ENCODE measurements at regions not wholly inside any gene's neighbourhood (a gene's known extent, or its start where the extent isn't known, plus 50 kb on each side); places are given as distances from the start of the nearest gene placed in this dataset.

GRCh38 chr7:145293754-145294153 lies 457.9 kb upstream of the TPK1 start:
- Histone ChIP-seq H4K20me1 (replicated peaks; ENCODE audit: control insufficient read depth, insufficient read depth, low read length) (no peaks in the 10 kb centered on the region), H3K36me3 (ENCODE audit: control insufficient read depth, insufficient read depth, low read length) (no peaks in the 10 kb centered on the region), H3K9me3 (replicated peaks; ENCODE audit: control insufficient read depth, insufficient read depth, low read depth, low read length) (no peaks in the 10 kb centered on the region), H3K9me1 (ENCODE audit: control insufficient read depth, insufficient read depth, low read length) (no peaks in the 10 kb centered on the region), H3K27me3 (ENCODE audit: control insufficient read depth in 2 of 2, insufficient read depth in 2 of 2, low read length in 2 of 2) (no peaks in the 10 kb centered on the region), H3K79me2 (ENCODE audit: control insufficient read depth, insufficient read depth, low read length) (no peaks in the 10 kb centered on the region), H3K4me1 (replicated peaks in 1 of 2; ENCODE audit: control insufficient read depth in 2 of 2, insufficient read depth in 2 of 2, low read length in 2 of 2) (no peaks in the 10 kb centered on the region), H3K27ac (ENCODE audit: extremely low read depth, low read depth, low read length) (no peak overlapping the region), H2AFZ (ENCODE audit: low read depth, low read length) (no peak overlapping the region), H3K4me2 (ENCODE audit: insufficient read depth, low read length) (no peak overlapping the region), H3K9ac (ENCODE audit: insufficient read depth in 1 of 2, low read depth in 2 of 2, low read length in 2 of 2) (no peak overlapping the region), H3K4me3 (no peak overlapping the region)
- in situ Hi-C loops (cut with MboI) = no loop called here
- no peak for DNase-seq (ENCODE audit: extremely low read depth in 1 of 4, low spot score in 3 of 4)
- no peak for FAIRE-seq
- CTCF ChIA-PET (ENCODE audit: low intra/inter-chr PET ratio) = no interaction called here
- POLR2A ChIA-PET = no interaction called here
- 0% methylated on average over 1 of the region's 1 CpG for WGBS (ENCODE audit: insufficient coverage, low coverage, missing lambda C conversion rate)
- ATAC-seq = no peak
- TF ChIP-seq SRSF7 (optimal IDR thresholded peaks at IDR 0.05; ENCODE audit: low read depth, low read length) = no peak
- no peak for TF ChIP-seq CLOCK (CRISPR knock-in tag; IDR thresholded peaks at IDR 0.05; ENCODE audit: borderline replicate concordance)
- TF ChIP-seq SETDB1 (IDR thresholded peaks at IDR 0.05; ENCODE audit: low read length) = no peak
- TF ChIP-seq JUND (IDR thresholded peaks at IDR 0.05; ENCODE audit: borderline replicate concordance, low read depth, low read length) = no peak
- TF ChIP-seq JUND (tag; IDR thresholded peaks at IDR 0.05; ENCODE audit: borderline replicate concordance, low read depth, low read length) = no peak
- no peak for TF ChIP-seq ZNF398 (CRISPR knock-in tag; IDR thresholded peaks at IDR 0.05)
- TF ChIP-seq, protein P1, sequence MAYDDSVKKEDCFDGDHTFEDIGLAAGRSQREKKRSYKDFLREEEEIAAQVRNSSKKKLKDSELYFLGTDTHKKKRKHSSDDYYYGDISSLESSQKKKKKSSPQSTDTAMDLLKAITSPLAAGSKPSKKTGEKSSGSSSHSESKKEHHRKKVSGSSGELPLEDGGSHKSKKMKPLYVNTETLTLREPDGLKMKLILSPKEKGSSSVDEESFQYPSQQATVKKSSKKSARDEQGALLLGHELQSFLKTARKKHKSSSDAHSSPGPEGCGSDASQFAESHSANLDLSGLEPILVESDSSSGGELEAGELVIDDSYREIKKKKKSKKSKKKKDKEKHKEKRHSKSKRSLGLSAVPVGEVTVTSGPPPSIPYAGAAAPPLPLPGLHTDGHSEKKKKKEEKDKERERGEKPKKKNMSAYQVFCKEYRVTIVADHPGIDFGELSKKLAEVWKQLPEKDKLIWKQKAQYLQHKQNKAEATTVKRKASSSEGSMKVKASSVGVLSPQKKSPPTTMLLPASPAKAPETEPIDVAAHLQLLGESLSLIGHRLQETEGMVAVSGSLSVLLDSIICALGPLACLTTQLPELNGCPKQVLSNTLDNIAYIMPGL (CRISPR knock-in tag; IDR thresholded peaks at IDR 0.05) = no peak
- no peak for TF ChIP-seq ZNF184 (CRISPR knock-in tag; IDR thresholded peaks at IDR 0.05)
- no peak for TF ChIP-seq GTF2E2 (tag; IDR thresholded peaks at IDR 0.05)
- no peak for TF ChIP-seq ESRRB (CRISPR knock-in tag; IDR thresholded peaks at IDR 0.05; ENCODE audit: borderline replicate concordance)
- no peak for TF ChIP-seq POLR2AphosphoS5 (IDR thresholded peaks at IDR 0.05; ENCODE audit: control insufficient read depth, insufficient read depth, low read depth, low read length)
- TF ChIP-seq ARHGAP35 (IDR thresholded peaks at IDR 0.05; ENCODE audit: partially characterized antibody) = no peak
- no peak for TF ChIP-seq U2AF1 (optimal IDR thresholded peaks at IDR 0.05; ENCODE audit: low read depth, low read length)
- intact Hi-C loops (cut with micrococcal nuclease) = no loop called here
- BruUV-seq (replicated peaks) = no TSS peak

Measured in K562 (cell line).